ENCODE measurements at regions not wholly inside any gene's neighbourhood (a gene's known extent, or its start where the extent isn't known, plus 50 kb on each side); places are given as distances from the start of the nearest gene placed in this dataset.

DNA sequence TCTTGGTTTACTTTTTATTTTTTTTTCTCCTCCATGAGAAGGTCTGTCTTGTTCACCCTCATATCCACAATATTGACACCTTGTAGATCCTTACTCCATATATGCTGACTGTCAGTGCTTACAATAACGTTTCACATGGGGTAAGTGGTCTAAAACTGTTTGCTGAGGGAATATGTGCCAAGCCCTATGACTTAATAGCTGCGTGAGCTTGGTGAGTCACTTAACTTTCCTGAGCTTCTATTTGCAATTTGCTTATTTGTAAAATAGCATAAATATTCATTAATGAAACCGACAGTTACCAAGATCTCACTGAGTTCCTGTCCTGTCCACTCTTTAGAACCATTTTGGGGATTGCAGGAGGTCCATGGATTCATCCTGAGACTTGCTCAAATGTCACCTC is 190.7 kb downstream of the CCT6B start:
- Histone ChIP-seq H3K4me3 (no peak overlapping the region), H3K27me3 (no peaks in the 10 kb centered on the region), H3K4me1 (no peaks in the 10 kb centered on the region), H3K36me3 (no peaks in the 10 kb centered on the region), H3K27ac (no peak overlapping the region), H3K9me3 (no peaks in the 10 kb centered on the region)
- DNase-seq (ENCODE audit: low spot score in 2 of 2) = no peak
- intact Hi-C loops (cut with DNase I; ENCODE audit: low total_unique reads) = no loop called here
- TF ChIP-seq, protein P1, sequence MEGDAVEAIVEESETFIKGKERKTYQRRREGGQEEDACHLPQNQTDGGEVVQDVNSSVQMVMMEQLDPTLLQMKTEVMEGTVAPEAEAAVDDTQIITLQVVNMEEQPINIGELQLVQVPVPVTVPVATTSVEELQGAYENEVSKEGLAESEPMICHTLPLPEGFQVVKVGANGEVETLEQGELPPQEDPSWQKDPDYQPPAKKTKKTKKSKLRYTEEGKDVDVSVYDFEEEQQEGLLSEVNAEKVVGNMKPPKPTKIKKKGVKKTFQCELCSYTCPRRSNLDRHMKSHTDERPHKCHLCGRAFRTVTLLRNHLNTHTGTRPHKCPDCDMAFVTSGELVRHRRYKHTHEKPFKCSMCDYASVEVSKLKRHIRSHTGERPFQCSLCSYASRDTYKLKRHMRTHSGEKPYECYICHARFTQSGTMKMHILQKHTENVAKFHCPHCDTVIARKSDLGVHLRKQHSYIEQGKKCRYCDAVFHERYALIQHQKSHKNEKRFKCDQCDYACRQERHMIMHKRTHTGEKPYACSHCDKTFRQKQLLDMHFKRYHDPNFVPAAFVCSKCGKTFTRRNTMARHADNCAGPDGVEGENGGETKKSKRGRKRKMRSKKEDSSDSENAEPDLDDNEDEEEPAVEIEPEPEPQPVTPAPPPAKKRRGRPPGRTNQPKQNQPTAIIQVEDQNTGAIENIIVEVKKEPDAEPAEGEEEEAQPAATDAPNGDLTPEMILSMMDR (IDR thresholded peaks at IDR 0.05) = no peak
- TF ChIP-seq POLR2AphosphoS5 (IDR thresholded peaks at IDR 0.05) = no peak
- no peak for TF ChIP-seq POLR2A (IDR thresholded peaks at IDR 0.05)

DNA sequence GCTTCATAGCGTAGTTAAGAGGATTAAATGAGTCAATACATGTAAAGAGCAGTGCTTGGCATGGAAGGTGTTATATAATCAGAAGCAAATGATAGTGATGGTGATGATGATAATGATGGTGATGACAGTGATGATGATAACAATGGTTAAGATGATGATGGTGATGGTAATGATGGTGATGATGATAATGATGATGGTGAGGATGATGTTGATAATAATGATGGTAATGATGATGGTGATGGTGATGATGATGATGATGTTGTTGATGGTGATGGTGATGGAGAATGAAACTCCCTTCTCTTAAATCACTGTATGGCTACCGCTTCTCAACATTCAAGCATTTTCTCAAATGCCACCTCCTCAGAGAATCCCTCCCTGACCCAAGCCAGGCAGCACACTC is 190.5 kb downstream of the TMEM132E start:
- Histone ChIP-seq H3K27me3 (no peaks in the 10 kb centered on the region), H3K4me1 (no peaks in the 10 kb centered on the region), H3K36me3 (no peaks in the 10 kb centered on the region), H3K9me3 (no peaks in the 10 kb centered on the region), H3K4me3 (no peak overlapping the region), H3K27ac (no peak overlapping the region)
- TF ChIP-seq POLR2AphosphoS5 (IDR thresholded peaks at IDR 0.05) (no peak), POLR2A (IDR thresholded peaks at IDR 0.05) (no peak)
- TF ChIP-seq, protein P1 (IDR thresholded peaks at IDR 0.05) = no peak
- DNase-seq (ENCODE audit: low spot score in 2 of 2) = no peak
- intact Hi-C loops (cut with DNase I; ENCODE audit: low total_unique reads) = no loop called here

DNA sequence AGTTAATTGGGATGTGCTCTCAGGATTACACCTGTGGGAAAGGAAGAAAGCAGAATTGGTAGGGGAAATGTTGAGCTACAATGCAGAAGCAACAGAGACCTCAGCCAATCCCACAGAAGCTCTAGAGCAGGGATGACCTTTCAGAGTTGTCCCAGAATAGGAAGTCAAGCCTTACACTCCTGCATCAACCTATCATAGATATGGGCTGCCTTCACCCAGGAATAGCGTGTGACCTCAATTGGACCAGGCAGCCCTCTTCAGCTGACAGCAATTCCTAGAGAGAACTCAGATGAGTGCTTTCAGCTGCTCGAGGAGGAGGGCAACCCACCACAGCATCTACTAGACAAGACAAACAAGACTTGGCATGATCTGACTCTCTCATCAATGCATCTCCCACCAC is 189.7 kb downstream of the TMEM132E start:
- H3K4me3 ChIP-seq = no peak overlapping the region
- no peaks in the 10 kb centered on the region for H3K36me3 ChIP-seq
- no peak for DNase-seq (ENCODE audit: low spot score in 2 of 2)
- H3K4me1 ChIP-seq = no peaks in the 10 kb centered on the region
- intact Hi-C loops (cut with DNase I; ENCODE audit: low total_unique reads) = no loop called here
- TF ChIP-seq POLR2A (IDR thresholded peaks at IDR 0.05) = no peak
- TF ChIP-seq, protein P1 (IDR thresholded peaks at IDR 0.05) = no peak
- no peaks in the 10 kb centered on the region for H3K9me3 ChIP-seq
- no peak overlapping the region for H3K27ac ChIP-seq
- H3K27me3 ChIP-seq = no peaks in the 10 kb centered on the region

DNA sequence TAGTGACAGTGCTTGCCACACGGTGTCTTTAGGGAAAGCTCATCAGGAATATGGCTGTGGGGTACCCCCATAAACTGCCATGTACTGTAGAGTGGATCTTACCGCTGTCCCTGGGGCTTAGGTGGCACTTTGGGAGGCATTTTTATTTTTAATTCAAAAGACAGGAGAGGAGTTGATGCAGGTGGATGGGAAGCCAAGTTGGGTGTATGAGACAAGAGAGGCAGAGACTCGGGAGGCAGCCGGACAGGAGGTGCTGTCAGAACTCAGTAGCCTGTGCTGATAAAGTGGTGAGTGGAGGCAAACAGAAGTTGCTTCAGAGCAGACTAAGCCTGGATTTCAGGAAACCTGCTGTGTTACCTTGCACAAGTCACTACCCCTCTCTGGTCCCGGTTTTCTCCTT is 185.9 kb downstream of the TMEM132E start:
- intact Hi-C loops (cut with DNase I; ENCODE audit: low total_unique reads) = no loop called here
- TF ChIP-seq, protein P1 (IDR thresholded peaks at IDR 0.05) = no peak
- TF ChIP-seq POLR2AphosphoS5 (IDR thresholded peaks at IDR 0.05) (no peak), POLR2A (IDR thresholded peaks at IDR 0.05) (no peak)
- no peak for DNase-seq (ENCODE audit: low spot score in 2 of 2)

DNA sequence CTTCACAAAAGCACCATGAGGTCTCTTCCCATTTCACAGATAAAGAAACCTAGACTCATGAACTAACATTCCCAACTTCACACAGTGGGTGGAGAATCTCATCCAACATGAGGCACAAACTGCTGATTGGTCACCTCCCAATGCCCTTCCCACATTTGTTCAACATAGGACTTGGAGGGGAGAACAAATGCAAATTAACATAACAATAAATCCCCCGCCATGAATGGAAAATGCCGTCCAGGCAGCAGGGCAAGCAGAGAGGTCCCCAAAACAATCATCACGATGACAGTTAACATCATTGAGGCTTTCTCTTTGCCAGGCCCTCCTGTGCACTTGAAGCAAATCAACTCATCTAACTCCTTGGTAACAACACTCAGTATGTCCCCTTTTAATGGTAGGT is 185.3 kb downstream of the TMEM132E start:
- Histone ChIP-seq H3K4me3 (no peak overlapping the region), H3K4me1 (no peaks in the 10 kb centered on the region), H3K27me3 (no peaks in the 10 kb centered on the region), H3K9me3 (no peaks in the 10 kb centered on the region), H3K36me3 (no peaks in the 10 kb centered on the region), H3K27ac (no peak overlapping the region)
- no peak for DNase-seq (ENCODE audit: low spot score in 2 of 2)
- intact Hi-C loops (cut with DNase I; ENCODE audit: low total_unique reads) = no loop called here
- TF ChIP-seq POLR2AphosphoS5 (IDR thresholded peaks at IDR 0.05) (no peak), POLR2A (IDR thresholded peaks at IDR 0.05) (no peak)
- TF ChIP-seq, protein P1 (IDR thresholded peaks at IDR 0.05) = no peak

More for the DNA sequence above, 185.9 kb downstream of the TMEM132E start:
- H3K27me3 ChIP-seq = no peaks in the 10 kb centered on the region
- H3K4me3 ChIP-seq = no peak overlapping the region
- H3K9me3 ChIP-seq = no peaks in the 10 kb centered on the region
- no peak overlapping the region for H3K27ac ChIP-seq
- H3K36me3 ChIP-seq = no peaks in the 10 kb centered on the region
- H3K4me1 ChIP-seq = no peaks in the 10 kb centered on the region

All from breast epithelium (tissue), 4 donors.